Endometrium (tissue), 2 donors: ENCODE measurements at regions not wholly inside any gene's neighbourhood (a gene's known extent, or its start where the extent isn't known, plus 50 kb on each side); places are given as distances from the start of the nearest gene placed in this dataset.
"Not testable (repeated sequence)": the region's sequence is repeated elsewhere in the genome, so short reads cannot be mapped to it uniquely, and the experiment has no call there.

Experiments used
- FAIRE-seq: peaks from 2 replicates; lab custom pipeline; 2012; peaks lifted over from hg19 to GRCh38; lab: Jason Lieb, UNC
- donor health status: control.
- donor health status: control.

GRCh38 chr3:187473778-187474406, 105.7 kb downstream of the RTP4 start:
- FAIRE-seq: peak; percentile 4

DNA sequence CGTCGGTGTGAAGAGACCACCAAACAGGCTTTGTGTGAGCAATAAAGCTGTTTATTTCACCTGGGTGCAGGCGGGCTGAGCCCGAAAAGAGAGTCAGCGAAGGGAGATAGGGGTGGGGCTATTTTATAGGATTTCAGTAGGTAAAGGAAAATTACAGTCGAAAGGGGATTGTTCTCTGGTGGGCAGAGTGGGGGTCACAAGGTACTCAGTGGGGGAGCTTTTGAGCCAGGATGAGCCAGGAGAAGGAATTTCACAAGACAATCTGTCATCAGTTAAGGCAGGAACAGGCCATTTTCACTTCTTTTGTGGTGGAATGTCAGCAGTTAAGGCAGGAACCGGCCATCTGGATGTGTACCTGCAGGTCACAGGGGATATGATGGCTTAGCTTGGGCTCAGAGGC, 98.1 kb downstream of the RTP4 start:
- not testable (repeated sequence) for FAIRE-seq

DNA sequence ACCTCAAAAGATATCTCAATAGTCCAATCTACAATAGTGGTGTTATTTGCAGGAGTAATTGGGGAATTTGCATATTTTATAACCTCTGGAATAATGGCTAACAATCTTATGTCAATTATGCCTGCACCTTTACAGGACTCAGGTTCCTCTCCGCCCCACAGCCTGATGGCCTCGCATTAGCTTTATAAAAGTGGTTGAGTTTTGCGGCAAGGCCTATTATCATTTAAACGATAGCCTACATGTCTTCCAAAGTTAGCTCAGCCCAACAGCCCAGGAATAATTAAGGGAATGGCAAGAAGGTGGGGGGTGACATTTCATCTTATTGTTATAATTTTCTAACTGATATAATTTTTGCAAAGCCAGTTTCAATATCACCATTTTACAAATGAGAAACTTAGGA, 97.3 kb downstream of the RTP4 start:
- FAIRE-seq: no peak

- FAIRE-seq: no peak
Measured at GRCh38 chr3:187464682-187465081, 96.5 kb downstream of the RTP4 start.

GRCh38 chr3:187458921-187459320, 90.7 kb downstream of the RTP4 start:
- no peak for FAIRE-seq

- FAIRE-seq: no peak
Measured at GRCh38 chr3:187458383-187458782, 90.2 kb downstream of the RTP4 start.

- FAIRE-seq: no peak
Measured at GRCh38 chr3:187456250-187456649, 88.1 kb downstream of the RTP4 start.

GRCh38 chr3:187454085-187454815, 86.1 kb downstream of the RTP4 start:
- FAIRE-seq: no peak

- FAIRE-seq: no peak
Measured at GRCh38 chr3:187450431-187451190, 82.4 kb downstream of the RTP4 start.

DNA sequence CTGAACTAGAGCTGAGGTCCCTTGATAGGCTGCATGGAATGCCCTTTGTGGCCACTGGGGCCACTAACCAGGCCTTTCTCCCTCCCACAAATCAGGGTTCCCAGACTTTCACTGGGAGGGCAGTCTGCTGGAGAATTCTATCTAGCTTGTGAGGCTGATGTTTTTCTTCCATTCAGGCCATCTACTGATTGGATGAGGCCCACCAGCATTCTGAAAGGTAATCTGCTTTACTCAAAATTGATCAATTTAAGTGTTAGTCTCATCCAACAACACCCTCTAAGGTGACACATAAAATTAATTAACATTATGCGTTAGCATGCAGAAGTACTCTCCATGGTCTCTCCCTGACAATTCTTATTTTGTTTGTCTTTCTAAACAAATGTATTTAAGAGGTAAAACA, 80.5 kb downstream of the RTP4 start:
- no peak for FAIRE-seq

GRCh38 chr3:187447737-187448136, 79.6 kb downstream of the RTP4 start:
- no peak for FAIRE-seq

GRCh38 chr3:187445356-187445755, 77.2 kb downstream of the RTP4 start:
- no peak for FAIRE-seq

DNA sequence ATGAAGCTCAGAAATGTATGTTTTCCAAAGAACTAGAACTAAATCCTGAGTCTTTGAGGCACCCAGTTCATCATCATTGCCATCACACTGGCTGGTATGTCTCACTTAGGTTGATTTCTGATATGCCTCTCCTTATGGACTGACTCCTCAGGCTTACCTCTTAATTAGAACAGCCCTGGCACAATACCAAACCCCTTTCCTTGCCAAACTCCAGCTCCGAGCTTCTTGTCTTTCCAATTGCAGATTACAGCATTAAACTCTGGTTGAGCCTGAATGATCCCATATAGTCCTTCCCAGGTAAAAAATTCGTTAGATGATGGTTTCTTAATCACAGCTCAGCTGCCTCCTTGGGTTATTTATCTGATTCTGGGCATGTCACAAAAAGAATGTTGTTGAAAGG, 66.3 kb downstream of the RTP4 start:
- FAIRE-seq: no peak

DNA sequence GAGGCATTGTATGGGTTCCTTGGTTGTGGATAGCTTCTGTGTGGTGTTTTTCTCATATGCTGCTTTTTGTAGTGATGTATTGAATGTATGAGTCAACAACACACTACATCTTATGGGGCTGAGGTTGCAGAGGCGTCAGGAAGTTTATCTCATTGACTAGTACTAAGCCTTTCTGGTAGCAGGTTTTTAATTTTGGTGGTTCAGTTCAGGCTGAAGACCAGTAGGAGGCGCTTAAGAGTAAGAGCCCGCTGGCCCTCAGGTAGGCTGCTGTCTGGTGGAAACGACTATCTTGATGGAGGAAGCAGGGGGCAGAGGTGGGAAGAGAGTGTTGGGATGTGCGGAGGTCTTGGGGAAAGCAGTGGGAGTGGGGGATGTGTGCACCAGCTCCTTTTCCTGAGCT, 62.4 kb downstream of the RTP4 start:
- FAIRE-seq: no peak
